Thyroid gland (tissue), 4 donors: ENCODE measurements at regions not wholly inside any gene's neighbourhood (a gene's known extent, or its start where the extent isn't known, plus 50 kb on each side); places are given as distances from the start of the nearest gene placed in this dataset.

Experiments
- DNase-seq, 2 donors: peaks; one replicate each; pipeline ENCODE4 v3.0.0-alpha.2; 2019
- H3K27ac ChIP-seq, 3 donors: fragments of 200-600 bp; sonication (generic); 1 replicate in 2 of 3; 2 replicates in 1 of 3; pipeline ENCODE4 v1.5.1; 2016 to 2019; ENCODE audit warnings: mild to moderate bottlenecking in 1 of 3, moderate library complexity in 1 of 3
- H3K27me3 ChIP-seq: fragments of 200-600 bp; sonication (generic); one replicate; pipeline ENCODE4 v1.5.1; 2019
- H3K36me3 ChIP-seq, 2 donors: fragments of 200-600 bp; sonication (generic); one replicate each; pipeline ENCODE4 v1.5.1; 2016 to 2019
- H3K4me1 ChIP-seq, 2 donors: fragments of 200-600 bp; sonication (generic); one replicate each; pipeline ENCODE4 v1.5.1; 2017 to 2019
- H3K4me3 ChIP-seq, 3 donors: fragments of 200-600 bp; sonication (generic); replicated peaks in 1 of 3; 1 replicate in 2 of 3; 2 replicates in 1 of 3; pipeline ENCODE4 v1.5.1; 2016; ENCODE audit warnings: mild to moderate bottlenecking in 1 of 3
- H3K9me3 ChIP-seq: fragments of 200-600 bp; sonication (generic); one replicate; pipeline ENCODE4 v1.5.1; 2017
- POLR2A ChIP-seq, 2 donors: fragments of 450-650 bp; IDR thresholded peaks; one replicate each; pipeline ENCODE4 v1.6.1; 2017; ENCODE audit warnings: antibody characterized with exemption in 2 of 2, mild to moderate bottlenecking in 2 of 2, moderate library complexity in 1 of 2
- WGBS, 2 donors: methylation state at CpG; one replicate each; pipeline ENCODE4 v1.1.5; 2017; 5-methylcytosine and 5-hydroxymethylcytosine counted together
- intact Hi-C: fragments of 100-400 bp; cut with DNase I; formaldehyde crosslinking; loops from one replicate; pipeline ENCODE4 v1.15.1; 2023
- TF ChIP-seq, protein P1 (sequence below), 6 experiments: fragments of 200-600 bp in 3 of 6; fragments of 450-650 bp in 3 of 6; sonication (generic) in 3 of 6; IDR thresholded peaks; one replicate each; pipeline ENCODE4 v1.5.1; 2016 to 2019; ENCODE audit warnings: antibody characterized with exemption in 6 of 6, mild to moderate bottlenecking in 2 of 6, inconsistent platforms in 1 of 6, moderate library complexity in 1 of 6

DNA sequence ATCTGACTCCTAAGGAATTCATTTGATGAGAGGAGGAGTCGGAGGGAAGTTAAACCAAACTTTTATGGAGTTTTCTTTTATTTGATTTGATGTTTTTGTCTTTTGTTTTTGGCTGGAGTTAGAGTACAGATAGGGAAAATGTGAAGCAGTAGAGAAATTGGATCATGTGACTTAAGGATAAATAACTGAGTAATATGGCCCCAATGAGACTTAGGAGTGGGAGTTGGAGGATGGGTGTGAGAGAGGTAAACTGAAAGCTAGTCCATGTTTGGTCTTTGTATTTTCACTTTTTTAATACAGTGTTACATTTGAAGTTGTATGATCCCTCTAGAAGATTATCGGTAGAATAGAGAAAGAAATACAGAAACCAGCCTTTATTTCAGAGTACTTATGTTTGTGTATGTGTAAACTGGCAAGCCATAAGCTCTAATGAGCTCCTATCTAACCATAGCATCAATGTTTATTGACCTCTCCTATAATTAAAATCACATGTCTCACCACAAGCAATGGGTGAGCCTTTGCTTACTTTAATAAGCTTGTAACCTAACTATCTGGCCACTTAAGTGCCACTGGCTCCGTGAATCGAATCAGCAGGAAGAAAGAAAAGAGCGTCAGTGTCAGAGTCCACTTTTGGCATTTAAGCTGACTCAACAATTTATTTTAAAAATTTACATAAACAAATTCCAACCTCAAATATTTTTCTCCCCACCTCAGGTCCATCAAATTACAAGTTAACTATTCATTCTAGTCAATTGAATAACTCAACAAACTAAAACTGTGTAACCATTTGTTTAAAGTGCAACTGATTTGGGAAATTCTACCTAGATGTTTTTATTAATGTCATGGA, 113.8 kb downstream of the EPDR1 start:
- Histone ChIP-seq H3K4me3 (no peak overlapping the region), H3K4me1 (no peaks in the 10 kb centered on the region), H3K27ac (no peak overlapping the region), H3K36me3 (no peaks in the 10 kb centered on the region), H3K9me3 (no peaks in the 10 kb centered on the region), H3K27me3 (no peaks in the 10 kb centered on the region)
- 72 to 73% methylated on average over 5 of the region's 5 CpGs for WGBS, 2 donors
- no peak for DNase-seq
- intact Hi-C loops = no loop called here
- TF ChIP-seq POLR2A (IDR thresholded peaks at IDR 0.05) = no peak
- TF ChIP-seq, protein P1, sequence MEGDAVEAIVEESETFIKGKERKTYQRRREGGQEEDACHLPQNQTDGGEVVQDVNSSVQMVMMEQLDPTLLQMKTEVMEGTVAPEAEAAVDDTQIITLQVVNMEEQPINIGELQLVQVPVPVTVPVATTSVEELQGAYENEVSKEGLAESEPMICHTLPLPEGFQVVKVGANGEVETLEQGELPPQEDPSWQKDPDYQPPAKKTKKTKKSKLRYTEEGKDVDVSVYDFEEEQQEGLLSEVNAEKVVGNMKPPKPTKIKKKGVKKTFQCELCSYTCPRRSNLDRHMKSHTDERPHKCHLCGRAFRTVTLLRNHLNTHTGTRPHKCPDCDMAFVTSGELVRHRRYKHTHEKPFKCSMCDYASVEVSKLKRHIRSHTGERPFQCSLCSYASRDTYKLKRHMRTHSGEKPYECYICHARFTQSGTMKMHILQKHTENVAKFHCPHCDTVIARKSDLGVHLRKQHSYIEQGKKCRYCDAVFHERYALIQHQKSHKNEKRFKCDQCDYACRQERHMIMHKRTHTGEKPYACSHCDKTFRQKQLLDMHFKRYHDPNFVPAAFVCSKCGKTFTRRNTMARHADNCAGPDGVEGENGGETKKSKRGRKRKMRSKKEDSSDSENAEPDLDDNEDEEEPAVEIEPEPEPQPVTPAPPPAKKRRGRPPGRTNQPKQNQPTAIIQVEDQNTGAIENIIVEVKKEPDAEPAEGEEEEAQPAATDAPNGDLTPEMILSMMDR (IDR thresholded peaks at IDR 0.05) = no peak

DNA sequence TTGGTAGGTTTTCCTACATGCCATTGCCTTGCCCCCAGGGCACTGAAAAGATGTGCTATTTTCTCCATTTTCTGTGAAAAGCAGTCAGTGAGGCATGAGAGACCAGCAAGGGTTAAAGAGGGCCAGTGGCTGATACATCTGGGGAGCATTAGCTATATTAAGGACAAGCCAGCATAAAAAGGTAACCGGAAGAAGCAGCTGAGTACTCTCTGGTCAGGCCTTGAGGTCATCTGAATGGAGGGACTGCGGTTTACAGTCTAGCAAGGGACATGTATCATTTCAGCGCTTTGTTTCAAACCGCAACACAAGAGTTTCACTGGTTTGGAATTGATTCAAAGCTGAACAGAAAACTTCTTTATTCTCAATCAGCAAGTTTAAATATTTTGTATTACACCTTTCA, 120.4 kb downstream of the EPDR1 start:
- Histone ChIP-seq H3K4me3 (no peak overlapping the region), H3K27ac (no peak overlapping the region), H3K4me1 (no peaks in the 10 kb centered on the region), H3K36me3 (no peaks in the 10 kb centered on the region), H3K27me3 (no peaks in the 10 kb centered on the region), H3K9me3 (no peaks in the 10 kb centered on the region)
- WGBS, 2 donors = 76 to 84% methylated on average over 4 of the region's 4 CpGs
- intact Hi-C loops = no loop called here
- no peak for DNase-seq
- TF ChIP-seq, protein P1 (IDR thresholded peaks at IDR 0.05) = no peak
- no peak for TF ChIP-seq POLR2A (IDR thresholded peaks at IDR 0.05)

DNA sequence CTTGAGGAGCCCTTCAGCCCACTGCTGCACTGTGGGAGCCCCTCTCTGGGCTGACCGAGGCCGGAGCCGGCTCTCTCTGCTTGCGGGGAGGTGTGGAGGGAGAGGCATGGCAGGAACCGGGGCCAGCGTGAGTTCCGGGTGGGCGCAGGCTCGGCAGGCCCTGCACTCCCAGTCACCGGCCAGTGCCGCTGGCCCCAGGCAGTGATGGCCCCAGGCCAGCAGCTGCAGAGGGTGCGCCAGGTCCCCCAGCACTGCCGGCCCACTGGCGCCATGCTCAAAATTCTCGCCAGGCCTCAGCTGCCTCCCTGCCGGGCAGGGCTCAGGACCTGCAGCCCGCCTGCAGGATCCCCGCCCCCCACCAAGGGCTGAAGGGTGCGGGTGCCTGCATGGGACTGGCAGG, 128.4 kb upstream of the STARD3NL start:
- WGBS, 2 donors = 92% methylated on average over 11 of the region's 19 CpGs; no CpG with 5 or more reads in 1 of the 2 donors

GRCh38 chr7:38051311-38051710, 126.7 kb upstream of the STARD3NL start:
- H3K4me1 ChIP-seq = no peaks in the 10 kb centered on the region
- TF ChIP-seq, protein P1 (IDR thresholded peaks at IDR 0.05) = no peak
- no peak for TF ChIP-seq POLR2A (IDR thresholded peaks at IDR 0.05)
- H3K27ac ChIP-seq = no peak overlapping the region
- H3K36me3 ChIP-seq = no peaks in the 10 kb centered on the region
- DNase-seq = no peak
- H3K4me3 ChIP-seq = no peak overlapping the region
- WGBS, 2 donors = 80 to 93% methylated on average over 2 of the region's 2 CpGs
- H3K9me3 ChIP-seq = no peaks in the 10 kb centered on the region
- no peaks in the 10 kb centered on the region for H3K27me3 ChIP-seq
- intact Hi-C loops = no loop called here

More for the DNA sequence above, 128.4 kb upstream of the STARD3NL start:
- H3K27ac ChIP-seq = no peak overlapping the region
- H3K36me3 ChIP-seq = no peaks in the 10 kb centered on the region
- no peak overlapping the region for H3K4me3 ChIP-seq
- no peak for DNase-seq
- no peaks in the 10 kb centered on the region for H3K27me3 ChIP-seq
- no peaks in the 10 kb centered on the region for H3K9me3 ChIP-seq
- intact Hi-C loops = no loop called here
- H3K4me1 ChIP-seq = no peaks in the 10 kb centered on the region
- TF ChIP-seq, protein P1 (IDR thresholded peaks at IDR 0.05) = no peak
- no peak for TF ChIP-seq POLR2A (IDR thresholded peaks at IDR 0.05)

- no peak for TF ChIP-seq POLR2A (IDR thresholded peaks at IDR 0.05)
- Histone ChIP-seq H3K27me3 (no peaks in the 10 kb centered on the region), H3K4me1 (no peaks in the 10 kb centered on the region), H3K9me3 (no peaks in the 10 kb centered on the region), H3K36me3 (no peaks in the 10 kb centered on the region), H3K4me3 (no peak overlapping the region), H3K27ac (no peak overlapping the region)
- no peak for DNase-seq
- intact Hi-C loops = no loop called here
- 67 to 68% methylated on average over 3 of the region's 3 CpGs for WGBS, 2 donors
Measured at GRCh38 chr7:38051786-38052185, 126.3 kb upstream of the STARD3NL start.
